GM18511 (cell line): ENCODE measurements at regions not wholly inside any gene's neighbourhood (a gene's known extent, or its start where the extent isn't known, plus 50 kb on each side); places are given as distances from the start of the nearest gene placed in this dataset.

Experiments
- ATAC-seq: cut with Tn5 transposase; IDR thresholded peaks from one replicate; pipeline ENCODE4 v1.9.1; 2021; ENCODE audit warnings: mild to moderate bottlenecking, moderate library complexity; ENCODE audit not compliant: unreplicated experiment

GRCh38 chr2:147384659-147385058 is 460.2 kb upstream of the ACVR2A start:
- no peak for ATAC-seq

DNA sequence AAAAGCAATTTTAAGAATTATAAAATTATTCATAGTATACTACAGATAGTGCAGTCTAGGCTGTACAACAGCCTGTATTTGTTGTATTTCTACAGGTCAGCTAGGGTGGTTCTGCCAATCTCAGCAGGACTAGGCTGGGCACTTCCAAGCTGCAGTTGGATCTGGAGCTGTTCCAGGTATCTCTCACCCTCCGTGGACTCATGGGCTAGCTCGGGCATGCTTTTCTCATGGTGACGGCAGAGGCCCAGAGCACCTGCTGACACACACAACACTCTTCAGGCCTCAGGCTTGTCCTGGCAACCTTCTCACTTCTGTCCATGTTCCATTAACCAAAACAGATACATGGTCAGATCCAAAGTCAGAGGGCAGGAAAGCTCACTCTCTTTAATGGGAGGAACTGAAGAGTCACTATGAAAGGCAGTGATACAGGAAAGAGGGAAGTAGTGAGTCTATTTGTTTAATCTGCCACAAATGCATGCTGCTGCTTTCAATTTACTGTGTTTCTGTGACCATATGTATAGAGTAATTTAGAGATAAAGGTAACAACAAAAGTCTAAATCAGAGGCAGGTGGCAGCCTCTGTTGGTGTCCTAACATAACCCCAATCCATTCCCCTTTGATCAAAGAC is 462.4 kb upstream of the ACVR2A start:
- ATAC-seq: no peak

DNA sequence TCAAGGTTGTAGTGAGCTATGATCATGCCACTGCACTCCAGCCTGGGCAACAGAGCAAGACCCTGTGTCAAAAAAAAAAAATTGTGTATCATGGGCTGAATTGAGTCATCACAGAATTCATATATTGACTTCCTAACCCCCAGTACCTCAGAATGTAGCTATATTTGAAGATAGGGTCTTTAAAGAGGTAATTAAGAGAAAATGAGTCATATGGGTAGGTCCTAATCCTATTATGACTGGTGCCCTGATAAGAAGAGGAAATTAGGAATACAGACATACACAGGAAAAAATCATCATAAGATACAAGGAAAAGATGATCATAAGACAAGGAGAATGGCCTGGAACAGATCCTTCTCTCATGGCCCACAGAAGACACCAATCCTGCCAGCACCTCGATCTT is 466.4 kb upstream of the ACVR2A start:
- no peak for ATAC-seq

DNA sequence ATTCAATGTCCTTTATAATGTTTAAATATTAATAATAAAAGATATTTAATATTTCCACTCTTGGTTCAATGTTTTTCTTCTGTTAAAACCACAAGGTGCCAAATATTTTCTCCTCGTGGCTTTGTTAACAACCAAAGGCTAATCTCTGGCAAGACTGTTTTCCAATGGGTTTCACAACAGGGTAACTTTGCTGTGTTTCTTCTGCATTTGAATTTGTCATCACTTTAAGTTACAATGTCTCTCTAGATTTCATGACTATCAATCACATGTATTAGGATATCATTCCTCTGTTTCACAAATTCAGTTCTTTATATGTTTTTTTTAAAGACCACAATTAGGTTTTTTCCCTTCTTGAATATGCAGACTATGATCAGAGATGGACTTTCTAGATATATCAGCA is 469.8 kb upstream of the ACVR2A start:
- ATAC-seq: no peak

DNA sequence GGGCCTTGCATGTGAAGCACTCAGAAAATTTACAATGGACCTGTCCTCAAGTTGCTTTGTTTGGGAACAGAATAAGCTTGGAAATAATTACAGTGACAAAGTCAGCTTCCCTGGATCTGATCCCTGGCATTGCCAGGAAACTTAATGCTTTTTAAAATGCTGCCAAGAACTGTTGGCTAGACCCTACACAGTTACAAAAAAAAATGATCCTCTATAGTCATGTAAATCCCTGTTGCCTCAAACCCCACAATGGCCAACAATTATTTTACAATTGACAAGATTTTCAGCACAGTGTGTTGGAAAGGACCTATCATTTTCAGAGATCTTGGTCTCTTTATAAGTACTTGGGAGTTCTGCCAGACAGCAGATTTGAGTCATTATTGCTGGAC is 470.4 kb upstream of the ACVR2A start:
- ATAC-seq: no peak

DNA sequence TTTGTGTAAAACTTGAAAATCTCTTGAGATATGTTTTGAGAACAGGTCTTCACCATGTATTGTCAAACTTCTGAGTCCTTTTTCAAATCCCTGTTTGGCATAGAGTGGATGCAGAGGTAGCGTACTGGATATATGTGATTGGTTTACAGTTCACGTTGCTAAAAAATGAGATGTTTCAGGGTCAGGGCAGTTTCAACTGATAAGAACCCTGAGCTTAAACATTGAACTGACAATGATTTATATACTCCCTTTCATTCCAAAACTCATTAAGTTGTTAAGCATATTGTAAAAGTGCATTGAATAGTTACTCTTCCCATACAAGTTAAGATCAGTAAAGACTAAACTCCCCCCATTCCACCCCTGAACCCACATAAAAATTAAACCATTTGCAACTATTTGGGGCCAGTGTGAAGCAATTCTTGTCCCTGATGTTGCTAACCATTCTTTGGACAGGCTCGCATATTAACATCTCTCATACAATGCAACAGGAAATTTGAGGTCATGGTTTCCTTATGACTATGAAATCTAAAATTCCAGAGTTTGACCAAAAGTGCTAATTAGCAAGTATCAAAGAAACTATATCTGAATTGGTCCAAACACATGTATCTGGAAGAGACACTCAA is 470.9 kb upstream of the ACVR2A start:
- ATAC-seq: no peak

DNA sequence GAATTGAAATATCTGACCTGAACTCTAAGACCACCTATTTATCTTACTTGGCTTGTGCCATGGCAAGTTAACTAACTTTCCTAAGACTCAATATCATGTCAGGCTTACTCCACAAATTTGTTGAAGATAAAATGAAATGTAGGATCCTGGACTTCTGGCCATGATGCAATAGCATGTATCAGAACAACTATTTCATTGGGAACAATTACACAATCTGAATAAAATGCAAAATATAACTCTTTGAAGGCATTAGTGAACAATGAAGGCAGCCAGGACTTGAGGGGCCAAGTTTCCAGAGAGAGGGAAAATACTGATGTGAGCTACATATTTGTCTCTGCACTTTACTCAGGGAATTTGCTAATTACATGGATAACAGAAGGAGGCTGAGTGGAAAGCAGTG is 476.5 kb upstream of the ACVR2A start:
- ATAC-seq: no peak

GRCh38 chr2:147366279-147366678 is 478.6 kb upstream of the ACVR2A start:
- ATAC-seq: no peak

- no peak for ATAC-seq
Observed at GRCh38 chr2:147365622-147366021, 479.2 kb upstream of the ACVR2A start.

DNA sequence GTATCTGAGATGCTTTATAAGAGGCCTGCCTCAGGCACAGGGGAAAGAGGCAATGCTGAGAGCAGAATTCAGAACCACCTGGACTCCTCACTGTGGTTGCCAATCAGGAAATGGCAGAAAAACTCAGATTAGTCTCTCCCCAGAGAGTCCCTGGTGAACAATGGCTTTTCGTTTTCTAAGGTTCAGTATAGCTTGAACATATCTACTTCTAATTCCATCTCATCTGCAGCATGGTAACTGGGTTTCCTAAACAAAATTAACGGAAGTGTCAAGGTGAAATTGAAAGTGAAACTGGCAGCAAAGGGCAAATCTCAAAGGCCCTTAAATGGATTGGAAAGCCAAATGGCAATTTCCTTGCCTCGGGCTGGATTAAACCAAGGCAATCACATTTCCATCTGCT is 480.2 kb upstream of the ACVR2A start:
- peak; percentile 71 for ATAC-seq

GRCh38 chr2:147363181-147363580 is 481.6 kb upstream of the ACVR2A start:
- ATAC-seq: no peak

DNA sequence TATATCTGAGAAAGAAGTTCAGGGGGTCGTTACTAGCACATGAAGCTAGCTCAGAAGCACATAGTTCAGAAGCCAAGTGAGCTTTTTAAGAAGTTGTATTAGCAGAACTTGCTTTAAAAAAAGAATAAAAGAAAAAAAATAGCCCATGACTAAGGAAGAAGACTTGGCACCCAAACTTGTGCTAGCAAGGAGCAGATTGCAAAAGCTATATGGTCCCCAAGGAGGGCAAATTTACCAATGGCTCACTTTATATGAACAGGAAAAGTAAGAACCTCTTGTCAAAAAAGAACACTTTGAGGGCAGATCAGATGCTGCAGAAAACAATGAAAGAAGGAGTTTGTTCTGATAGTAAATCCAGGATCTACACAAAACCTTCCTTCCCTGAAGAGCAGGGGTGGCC is 486.5 kb upstream of the ACVR2A start:
- ATAC-seq: no peak

- no peak for ATAC-seq
Observed at GRCh38 chr2:147356157-147356556, 488.7 kb upstream of the ACVR2A start.

DNA sequence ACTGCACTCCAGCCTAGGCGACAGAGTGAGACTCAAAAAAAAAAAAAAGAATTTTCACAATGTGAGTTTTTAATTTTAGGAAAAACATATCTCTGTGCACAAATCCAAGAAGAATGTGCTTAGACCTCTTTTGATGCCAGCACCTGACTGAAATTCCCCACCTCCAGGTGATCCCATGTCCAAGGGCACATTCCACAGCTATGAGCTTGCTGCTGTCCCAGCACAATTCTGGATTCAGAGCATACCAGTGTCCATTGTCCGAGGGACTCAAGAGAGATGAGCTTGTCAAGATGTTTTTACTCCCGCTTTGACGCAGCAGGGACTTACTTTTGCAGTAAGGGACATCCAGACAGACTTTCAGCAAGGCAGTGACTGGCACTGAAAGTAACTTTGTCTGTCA is 489.1 kb upstream of the ACVR2A start:
- no peak for ATAC-seq

DNA sequence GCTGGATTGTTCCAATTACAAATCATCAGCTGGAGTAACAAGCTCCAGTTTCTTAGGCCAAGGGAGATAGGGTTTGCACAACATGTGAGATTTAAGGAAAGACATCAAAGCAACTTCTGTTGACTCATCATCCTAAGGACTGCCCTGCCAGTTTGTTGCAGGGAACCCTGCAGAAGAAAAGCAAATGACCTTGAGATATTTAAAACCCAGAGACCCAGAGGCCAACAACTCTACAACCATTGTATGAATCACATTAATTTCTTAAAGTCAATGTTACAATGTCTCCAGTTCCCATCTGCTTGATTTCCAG is 491.8 kb upstream of the ACVR2A start:
- no peak for ATAC-seq

DNA sequence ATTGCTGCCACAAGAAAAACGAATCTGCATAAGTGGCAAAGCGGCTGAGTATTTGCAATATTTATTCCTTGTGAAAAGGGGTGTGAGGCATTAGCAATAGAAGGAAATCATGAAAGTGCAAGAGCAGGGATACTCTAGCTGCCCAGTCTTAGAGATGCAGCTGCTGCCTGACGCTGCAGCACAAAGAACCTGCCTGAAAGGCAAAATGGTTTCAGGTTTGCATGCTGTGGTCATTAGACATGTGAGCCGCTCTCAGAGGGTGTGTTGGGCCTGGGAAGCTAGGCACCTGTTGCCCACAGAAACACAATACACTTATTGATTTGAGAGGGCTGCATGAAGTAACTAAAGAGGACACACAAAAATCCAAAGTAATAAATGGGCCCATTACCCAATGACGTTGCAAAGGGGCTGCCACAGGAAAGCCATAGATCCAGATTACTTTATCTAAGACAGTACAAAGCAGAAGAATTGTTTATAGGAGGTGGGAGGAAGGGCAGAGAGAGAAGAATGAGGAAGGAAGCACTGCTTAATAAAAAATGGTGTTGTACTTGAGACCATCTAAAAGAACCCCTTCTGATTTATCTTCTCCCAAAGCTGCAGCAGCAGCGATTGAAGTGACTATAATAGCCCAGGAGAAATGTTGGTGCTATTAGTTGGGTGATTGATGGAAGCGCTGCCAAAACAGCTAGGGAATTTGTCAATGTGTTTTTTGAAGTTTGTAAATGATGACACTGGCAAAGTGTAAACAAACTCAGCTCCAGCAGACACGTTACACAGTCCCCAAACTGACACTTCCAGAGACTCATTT is 492.4 kb upstream of the ACVR2A start:
- no peak for ATAC-seq

DNA sequence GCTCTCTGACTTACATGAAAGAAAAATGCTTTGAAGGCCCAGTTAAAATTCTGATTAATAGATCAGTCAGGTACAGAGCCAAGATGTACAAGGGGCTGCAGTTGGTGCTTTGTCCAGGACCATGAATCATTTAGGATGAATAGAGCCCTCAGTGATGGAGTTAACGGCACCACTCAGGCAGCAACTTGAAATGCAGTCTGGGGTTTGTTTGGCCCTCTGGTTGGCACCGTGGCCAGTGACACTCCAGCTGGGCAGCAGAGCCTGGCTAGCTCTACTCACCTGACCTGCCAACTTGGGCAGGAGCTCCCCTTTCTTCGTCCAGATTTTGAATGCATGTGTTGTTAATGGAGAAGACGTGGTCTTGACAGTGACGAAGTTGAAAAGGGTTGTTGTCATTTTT is 493.0 kb upstream of the ACVR2A start:
- no peak for ATAC-seq

DNA sequence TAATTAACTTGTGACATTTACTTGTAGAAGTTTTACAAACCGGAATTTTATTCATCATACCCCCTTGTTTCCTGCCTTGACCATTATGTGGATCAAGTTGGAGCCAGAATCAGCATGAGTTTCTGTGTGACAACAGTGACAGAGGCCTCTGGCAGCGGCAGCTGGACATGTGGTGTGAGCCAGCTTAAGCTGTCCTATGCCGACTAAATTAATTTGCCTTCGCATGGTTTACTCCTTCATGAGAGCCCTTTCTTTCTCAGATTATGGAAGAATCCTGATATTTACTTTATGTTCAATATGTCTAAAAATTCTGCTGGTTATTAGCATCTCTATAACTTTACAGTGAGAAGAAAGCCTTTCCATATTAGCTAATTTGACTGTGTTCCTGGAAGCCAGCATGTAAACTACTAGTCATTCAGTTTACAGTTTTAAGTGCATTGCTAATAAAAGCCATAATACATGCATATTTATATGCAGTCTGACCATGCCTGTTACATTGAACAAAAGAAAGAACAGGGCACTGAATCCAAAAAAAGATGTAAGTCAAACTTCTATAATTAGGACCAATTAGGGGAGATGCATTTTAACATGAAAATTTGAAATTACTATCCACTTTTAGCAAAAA is 495.8 kb upstream of the ACVR2A start:
- no peak for ATAC-seq

DNA sequence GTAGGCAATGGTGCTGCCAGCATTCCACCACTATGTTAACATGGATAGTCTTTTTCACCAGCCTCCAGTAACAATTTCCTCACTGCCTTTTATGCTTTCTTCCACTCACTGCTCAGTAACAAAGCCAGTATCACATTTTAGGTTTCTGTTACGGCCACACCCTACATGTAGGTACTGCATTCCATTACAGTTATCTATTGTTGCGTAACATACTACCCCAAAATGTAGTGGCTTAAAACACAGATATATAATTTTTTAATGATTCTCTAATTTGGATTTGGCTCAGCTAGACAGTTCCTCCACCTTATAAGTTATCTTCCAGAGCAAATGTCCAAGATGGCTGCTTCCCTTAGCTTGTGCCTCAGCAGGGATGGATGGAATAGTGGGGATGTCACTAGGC is 498.7 kb upstream of the ACVR2A start:
- ATAC-seq: no peak

GRCh38 chr2:147345246-147345645 is 499.6 kb upstream of the ACVR2A start:
- no peak for ATAC-seq

- no peak for ATAC-seq
Observed at GRCh38 chr2:147342329-147342728, 502.5 kb upstream of the ACVR2A start.

GRCh38 chr2:147331790-147332419 is 512.9 kb upstream of the ACVR2A start:
- peak; percentile 52 for ATAC-seq
